HEK293 (cell line): ENCODE measurements at regions not wholly inside any gene's neighbourhood (a gene's known extent, or its start where the extent isn't known, plus 50 kb on each side); places are given as distances from the start of the nearest gene placed in this dataset.

Experiments
- CTCF ChIA-PET: fragments of 350-600 bp; formaldehyde crosslinking; extraction: SDS; loops from one replicate; lab custom pipeline; 2021; ENCODE audit warnings: antibody characterized with exemption; lab: Yijun Ruan, JAX
- POLR2A ChIA-PET: fragments of 300-600 bp; formaldehyde crosslinking; extraction: SDS; loops from one replicate; lab custom pipeline; 2020; ENCODE audit warnings: antibody characterized with exemption, inconsistent platforms; lab: Yijun Ruan, JAX
- H3K27ac ChIP-seq: fragments of 200-500 bp; sonication (Bioruptor generic); 2 replicates; pipeline ENCODE4 v1.5.1; 2014; ENCODE audit warnings: low read depth, low read length, control low read depth, inconsistent platforms; ENCODE audit errors: extremely low read depth
- H3K36me3 ChIP-seq, 2 experiments: fragments of 200-500 bp in 1 of 2; sonication (Bioruptor generic) in 1 of 2; 1 replicate in 1 of 2; 2 replicates in 1 of 2; pipeline ENCODE4 v1.5.1; 2014 to 2017; ENCODE audit warnings: inconsistent platforms in 2 of 2, low read length in 2 of 2; ENCODE audit not compliant: control insufficient read depth in 2 of 2, insufficient read depth in 1 of 2
- H3K4me1 ChIP-seq: fragments of 200-500 bp; sonication (Bioruptor generic); 2 replicates; pipeline ENCODE4 v1.5.1; 2014; ENCODE audit warnings: mild to moderate bottlenecking, low read length, inconsistent platforms; ENCODE audit not compliant: control insufficient read depth, insufficient read depth
- H3K4me3 ChIP-seq: 2 replicates; pipeline ENCODE4 v1.5.1; 2011; ENCODE audit warnings: low read depth, mild to moderate bottlenecking, control low read depth, low read length, moderate library complexity
- H3K9me3 ChIP-seq: fragments of 200-500 bp; sonication (Bioruptor generic); 2 replicates; pipeline ENCODE4 v1.5.1; 2014; ENCODE audit warnings: low read depth, low read length, inconsistent platforms; ENCODE audit not compliant: control insufficient read depth, insufficient read depth
- AEBP2 ChIP-seq: fragments of 450-650 bp; formaldehyde crosslinking; IDR thresholded peaks from 2 replicates; pipeline ENCODE4 v1.5.1; 2016; ENCODE audit warnings: missing biosample characterization, missing genetic modification characterization, borderline replicate concordance
- FEZF1 ChIP-seq: fragments of 450-650 bp; formaldehyde crosslinking; IDR thresholded peaks from 2 replicates; pipeline ENCODE4 v1.5.1; 2016; ENCODE audit warnings: missing biosample characterization, missing genetic modification characterization
- GLIS1 ChIP-seq: fragments of 450-650 bp; formaldehyde crosslinking; IDR thresholded peaks from 2 replicates; pipeline ENCODE4 v1.5.1; 2016; ENCODE audit warnings: missing biosample characterization, missing genetic modification characterization
- KLF7 ChIP-seq: fragments of 450-650 bp; formaldehyde crosslinking; IDR thresholded peaks from 2 replicates; pipeline ENCODE4 v1.5.1; 2016; ENCODE audit warnings: missing biosample characterization, missing genetic modification characterization, borderline replicate concordance
- TRIM28 ChIP-seq: IDR thresholded peaks from 2 replicates; pipeline ENCODE4 v1.6.1; 2011; ENCODE audit warnings: low read length, control low read depth, borderline replicate concordance
- YY2 ChIP-seq: fragments of 450-650 bp; formaldehyde crosslinking; IDR thresholded peaks from 2 replicates; pipeline ENCODE4 v1.5.1; 2016; ENCODE audit warnings: missing biosample characterization, missing genetic modification characterization
- ZFP37 ChIP-seq: fragments of 450-650 bp; formaldehyde crosslinking; IDR thresholded peaks from 2 replicates; pipeline ENCODE4 v1.5.1; 2016; ENCODE audit warnings: missing biosample characterization, missing genetic modification characterization
- ZNF157 ChIP-seq: fragments of 450-650 bp; formaldehyde crosslinking; IDR thresholded peaks from 2 replicates; pipeline ENCODE4 v1.5.1; 2016; ENCODE audit warnings: missing biosample characterization, missing genetic modification characterization
- ZNF169 ChIP-seq: fragments of 450-650 bp; formaldehyde crosslinking; IDR thresholded peaks from 2 replicates; pipeline ENCODE4 v1.5.1; 2016; ENCODE audit warnings: missing biosample characterization, missing genetic modification characterization
- ZNF174 ChIP-seq: fragments of 450-650 bp; formaldehyde crosslinking; IDR thresholded peaks from 2 replicates; pipeline ENCODE4 v1.5.0; 2017; ENCODE audit warnings: missing biosample characterization, mild to moderate bottlenecking, missing genetic modification characterization
- ZNF223 ChIP-seq: fragments of 450-650 bp; formaldehyde crosslinking; IDR thresholded peaks from 2 replicates; pipeline ENCODE4 v1.5.1; 2016; ENCODE audit warnings: missing biosample characterization, missing genetic modification characterization
- ZNF335 ChIP-seq: fragments of 450-650 bp; formaldehyde crosslinking; conservative IDR thresholded peaks from 2 replicates; pipeline ENCODE4 v1.5.1; 2016; ENCODE audit warnings: missing biosample characterization, missing genetic modification characterization
- ZNF416 ChIP-seq: fragments of 450-650 bp; formaldehyde crosslinking; IDR thresholded peaks from 2 replicates; pipeline ENCODE4 v1.5.1; 2016; ENCODE audit warnings: missing biosample characterization, missing genetic modification characterization
- ZNF426 ChIP-seq: fragments of 450-650 bp; formaldehyde crosslinking; IDR thresholded peaks from 2 replicates; pipeline ENCODE4 v1.5.1; 2017; ENCODE audit warnings: missing biosample characterization, missing genetic modification characterization, mild to moderate bottlenecking, inconsistent platforms, moderate library complexity
- ZNF548 ChIP-seq: fragments of 450-650 bp; formaldehyde crosslinking; IDR thresholded peaks from 2 replicates; pipeline ENCODE4 v1.5.1; 2016; ENCODE audit warnings: missing biosample characterization, missing genetic modification characterization
- ZNF621 ChIP-seq: fragments of 450-650 bp; formaldehyde crosslinking; IDR thresholded peaks from 2 replicates; pipeline ENCODE4 v1.5.1; 2017; ENCODE audit warnings: missing biosample characterization, missing genetic modification characterization
- ZNF747 ChIP-seq: fragments of 450-650 bp; formaldehyde crosslinking; IDR thresholded peaks from 2 replicates; pipeline ENCODE4 v1.5.1; 2016; ENCODE audit warnings: missing biosample characterization, missing genetic modification characterization
- TF ChIP-seq, protein P1 (sequence below): fragments of 450-650 bp; formaldehyde crosslinking; IDR thresholded peaks from 2 replicates; pipeline ENCODE4 v1.5.1; 2016; ENCODE audit warnings: missing biosample characterization, missing genetic modification characterization
- TF ChIP-seq, protein P2 (sequence below): fragments of 450-650 bp; formaldehyde crosslinking; IDR thresholded peaks from 2 replicates; pipeline ENCODE4 v1.5.1; 2016; ENCODE audit warnings: missing biosample characterization, missing genetic modification characterization
- TF ChIP-seq, protein P3 (sequence below): fragments of 450-650 bp; formaldehyde crosslinking; IDR thresholded peaks from 2 replicates; pipeline ENCODE4 v1.5.1; 2016; ENCODE audit warnings: missing biosample characterization, missing genetic modification characterization

DNA sequence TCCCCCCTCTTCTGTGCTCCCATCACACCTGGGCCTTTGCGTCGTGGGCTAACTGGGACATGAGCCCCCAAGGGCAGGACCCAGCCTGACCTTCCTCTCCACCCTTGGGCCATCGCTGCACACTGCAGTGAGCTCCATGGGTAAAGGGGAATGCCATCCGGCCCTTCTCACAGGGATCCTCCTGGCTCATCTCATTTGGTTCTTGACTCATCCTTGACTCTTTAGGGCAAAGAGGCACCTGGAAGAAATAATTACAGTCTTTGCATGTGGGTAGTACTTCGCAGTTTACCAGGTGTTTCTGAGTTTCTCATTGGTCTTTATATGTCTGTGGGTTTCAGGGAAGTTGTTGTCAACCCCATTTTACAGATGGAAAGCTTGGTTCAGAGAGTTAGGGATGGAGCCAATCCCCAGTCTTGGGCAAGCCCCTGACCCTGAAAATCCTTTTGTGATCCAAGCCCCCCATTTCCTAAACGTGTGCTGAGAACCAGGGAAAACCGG is 59.3 kb upstream of the ID3 start:
- no peak overlapping the region for H3K4me3 ChIP-seq
- no peaks in the 10 kb centered on the region for H3K4me1 ChIP-seq
- TF ChIP-seq, protein P1, sequence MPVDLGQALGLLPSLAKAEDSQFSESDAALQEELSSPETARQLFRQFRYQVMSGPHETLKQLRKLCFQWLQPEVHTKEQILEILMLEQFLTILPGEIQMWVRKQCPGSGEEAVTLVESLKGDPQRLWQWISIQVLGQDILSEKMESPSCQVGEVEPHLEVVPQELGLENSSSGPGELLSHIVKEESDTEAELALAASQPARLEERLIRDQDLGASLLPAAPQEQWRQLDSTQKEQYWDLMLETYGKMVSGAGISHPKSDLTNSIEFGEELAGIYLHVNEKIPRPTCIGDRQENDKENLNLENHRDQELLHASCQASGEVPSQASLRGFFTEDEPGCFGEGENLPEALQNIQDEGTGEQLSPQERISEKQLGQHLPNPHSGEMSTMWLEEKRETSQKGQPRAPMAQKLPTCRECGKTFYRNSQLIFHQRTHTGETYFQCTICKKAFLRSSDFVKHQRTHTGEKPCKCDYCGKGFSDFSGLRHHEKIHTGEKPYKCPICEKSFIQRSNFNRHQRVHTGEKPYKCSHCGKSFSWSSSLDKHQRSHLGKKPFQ: no peak
- TF ChIP-seq ZNF747 (tag by site-specific recombination) (no peak), ZNF169 (tag by site-specific recombination) (no peak), ZFP37 (tag by site-specific recombination) (no peak), GLIS1 (no peak), ZNF157 (tag by site-specific recombination) (no peak), ZNF174 (tag by site-specific recombination) (no peak), ZNF416 (no peak), ZNF548 (tag by site-specific recombination) (no peak), TRIM28 (no peak), ZNF426 (tag by site-specific recombination) (no peak), AEBP2 (no peak), ZNF621 (no peak), YY2 (tag by site-specific recombination) (no peak)
- TF ChIP-seq, protein P2, sequence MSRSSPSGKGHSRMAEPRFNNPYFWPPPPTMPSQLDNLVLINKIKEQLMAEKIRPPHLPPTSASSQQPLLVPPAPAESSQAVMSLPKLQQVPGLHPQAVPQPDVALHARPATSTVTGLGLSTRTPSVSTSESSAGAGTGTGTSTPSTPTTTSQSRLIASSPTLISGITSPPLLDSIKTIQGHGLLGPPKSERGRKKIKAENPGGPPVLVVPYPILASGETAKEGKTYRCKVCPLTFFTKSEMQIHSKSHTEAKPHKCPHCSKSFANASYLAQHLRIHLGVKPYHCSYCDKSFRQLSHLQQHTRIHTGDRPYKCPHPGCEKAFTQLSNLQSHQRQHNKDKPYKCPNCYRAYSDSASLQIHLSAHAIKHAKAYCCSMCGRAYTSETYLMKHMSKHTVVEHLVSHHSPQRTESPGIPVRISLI: no peak
- no peak overlapping the region for H3K27ac ChIP-seq
- ChIA-PET CTCF (interaction anchor here (0.6 to 1.4 kb wide), 5 partner anchors 16 to 100 kb away, joined by 3 to 11 read pairs (median 4); no protein-coding TSS in a partner anchor), POLR2A (interaction anchor here (0.6 to 3.2 kb wide), 3 partner anchors 60 to 69 kb away, joined by 3 to 10 read pairs (median 6); partner anchors contain the start of gene ID3)
- no peaks in the 10 kb centered on the region for H3K9me3 ChIP-seq
- no peaks in the 10 kb centered on the region for H3K36me3 ChIP-seq

DNA sequence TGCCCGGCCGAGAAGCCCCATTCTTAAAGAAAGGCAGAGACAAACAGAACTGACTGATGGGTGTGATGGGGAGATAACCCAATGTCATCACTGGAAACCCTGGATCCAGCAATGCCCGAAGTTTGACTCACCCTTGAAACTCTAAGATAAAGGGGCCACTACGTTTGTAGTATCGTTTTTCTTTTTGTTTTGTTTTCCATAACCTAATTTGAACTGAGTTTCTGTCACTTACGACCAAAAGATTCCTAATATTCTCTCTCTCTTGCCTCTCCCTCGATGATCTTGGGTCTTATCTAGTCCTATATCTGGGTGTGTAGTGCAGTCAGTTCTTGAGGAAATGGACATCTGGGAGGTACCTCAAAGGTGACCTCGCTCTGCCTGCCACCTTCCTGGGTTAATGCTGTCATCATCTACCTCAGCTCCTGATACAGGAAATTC is 57.8 kb upstream of the ID3 start:
- POLR2A ChIA-PET: interaction anchor here (0.9 to 1.2 kb wide), 2 partner anchors 58 to 62 kb away, joined by 3 to 9 read pairs; partner anchors contain the start of gene ID3
- TF ChIP-seq, protein P3, sequence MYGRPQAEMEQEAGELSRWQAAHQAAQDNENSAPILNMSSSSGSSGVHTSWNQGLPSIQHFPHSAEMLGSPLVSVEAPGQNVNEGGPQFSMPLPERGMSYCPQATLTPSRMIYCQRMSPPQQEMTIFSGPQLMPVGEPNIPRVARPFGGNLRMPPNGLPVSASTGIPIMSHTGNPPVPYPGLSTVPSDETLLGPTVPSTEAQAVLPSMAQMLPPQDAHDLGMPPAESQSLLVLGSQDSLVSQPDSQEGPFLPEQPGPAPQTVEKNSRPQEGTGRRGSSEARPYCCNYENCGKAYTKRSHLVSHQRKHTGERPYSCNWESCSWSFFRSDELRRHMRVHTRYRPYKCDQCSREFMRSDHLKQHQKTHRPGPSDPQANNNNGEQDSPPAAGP (tag by site-specific recombination): 0 out of 2 replicates have a peak, but pooled peaks have one; percentile 38
- no peak for TF ChIP-seq ZNF157 (tag by site-specific recombination)
- 0 out of 2 replicates have a peak, but pooled peaks have one; percentile 21 for TF ChIP-seq ZNF335 (tag by site-specific recombination)
- TF ChIP-seq ZNF223 (tag by site-specific recombination): no peak
- no peak for TF ChIP-seq FEZF1 (tag by site-specific recombination)
- no peak for TF ChIP-seq KLF7 (tag by site-specific recombination)
- Histone ChIP-seq H3K4me1 (no peaks in the 10 kb centered on the region), H3K27ac (no peak overlapping the region), H3K4me3 (no peak overlapping the region), H3K9me3 (no peaks in the 10 kb centered on the region), H3K36me3 (no peaks in the 10 kb centered on the region)
- CTCF ChIA-PET: interaction anchor here (1.2 kb wide), 1 partner anchor 18 kb away, joined by 4 read pairs; no protein-coding TSS in a partner anchor
